ENCODE measurements at regions not wholly inside any gene's neighbourhood (a gene's known extent, or its start where the extent isn't known, plus 50 kb on each side); places are given as distances from the start of the nearest gene placed in this dataset.

GRCh38 chr7:32381024-32381601 lies 109.1 kb downstream of the LSM5 start:
- Histone ChIP-seq H3K9ac (ENCODE audit: low read depth, low read length) (no peak overlapping the region), H3K36me3 (ENCODE audit: insufficient read depth, low read length) (no peaks in the 10 kb centered on the region), H3K4me1 (ENCODE audit: insufficient read depth, low read length) (no peaks in the 10 kb centered on the region), H3K9me3 (ENCODE audit: control insufficient read depth, insufficient read depth, low read length) (no peaks in the 10 kb centered on the region)

- no peak overlapping the region for H3K9ac ChIP-seq (ENCODE audit: low read depth, low read length)
- H3K4me1 ChIP-seq (ENCODE audit: insufficient read depth, low read length), result no peaks in the 10 kb centered on the region
- H3K9me3 ChIP-seq (ENCODE audit: control insufficient read depth, insufficient read depth, low read length), result no peaks in the 10 kb centered on the region
- H3K36me3 ChIP-seq (ENCODE audit: insufficient read depth, low read length), result no peaks in the 10 kb centered on the region
Observed at GRCh38 chr7:32379510-32380112, 110.6 kb downstream of the LSM5 start.

DNA sequence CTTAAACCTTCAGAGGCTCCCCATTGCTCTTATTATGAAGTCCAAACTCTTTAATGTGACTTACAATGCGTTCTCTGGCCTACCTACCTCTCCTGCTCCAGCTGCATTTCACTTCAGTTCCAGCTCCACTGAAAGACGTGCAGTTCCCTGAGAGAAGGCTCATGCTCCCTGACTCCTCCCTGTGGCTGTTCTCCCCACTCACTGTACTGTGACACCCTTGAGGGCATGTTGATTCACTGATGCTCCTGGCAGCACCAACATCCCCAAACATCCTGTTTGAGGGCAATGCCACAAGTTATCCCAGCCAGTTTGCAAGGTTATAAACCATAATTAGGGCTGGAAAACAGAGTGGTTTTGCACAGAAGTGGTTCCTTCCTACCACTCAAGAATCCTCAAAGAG lies 111.2 kb downstream of the LSM5 start:
- no peaks in the 10 kb centered on the region for H3K4me1 ChIP-seq (ENCODE audit: insufficient read depth, low read length)

DNA sequence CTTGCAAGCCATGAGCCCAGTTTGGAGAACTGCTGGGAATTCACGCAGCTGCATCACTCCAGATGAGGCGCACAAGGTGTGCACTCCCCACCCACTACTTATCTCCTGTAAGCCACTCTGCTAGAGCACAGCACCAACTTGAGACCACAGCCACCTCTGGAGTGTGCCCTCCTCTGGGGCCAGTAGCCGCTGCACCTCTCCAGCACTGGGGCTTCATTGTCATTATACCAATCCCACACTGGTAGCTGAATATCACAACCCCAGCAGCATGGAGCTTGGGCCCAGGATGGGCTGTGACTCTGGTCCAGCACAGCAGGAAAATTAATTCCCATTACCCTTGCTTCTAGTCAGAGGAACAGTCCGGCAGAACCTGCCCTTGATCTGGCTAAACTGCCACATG lies 125.6 kb downstream of the LSM5 start:
- H3K9me3 ChIP-seq (ENCODE audit: control insufficient read depth, insufficient read depth, low read length), result no peaks in the 10 kb centered on the region
- H3K9ac ChIP-seq (ENCODE audit: low read depth, low read length), result no peak overlapping the region
- H3K36me3 ChIP-seq (ENCODE audit: insufficient read depth, low read length), result no peaks in the 10 kb centered on the region
- no peaks in the 10 kb centered on the region for H3K4me1 ChIP-seq (ENCODE audit: insufficient read depth, low read length)

More for the DNA sequence above, 111.2 kb downstream of the LSM5 start:
- Histone ChIP-seq H3K9me3 (ENCODE audit: control insufficient read depth, insufficient read depth, low read length) (no peaks in the 10 kb centered on the region), H3K9ac (ENCODE audit: low read depth, low read length) (no peak overlapping the region), H3K36me3 (ENCODE audit: insufficient read depth, low read length) (no peaks in the 10 kb centered on the region)

GRCh38 chr7:32360127-32360526 lies 130.1 kb downstream of the LSM5 start:
- Histone ChIP-seq H3K36me3 (ENCODE audit: insufficient read depth, low read length) (no peaks in the 10 kb centered on the region), H3K9me3 (ENCODE audit: control insufficient read depth, insufficient read depth, low read length) (no peaks in the 10 kb centered on the region), H3K4me1 (ENCODE audit: insufficient read depth, low read length) (no peaks in the 10 kb centered on the region), H3K9ac (ENCODE audit: low read depth, low read length) (no peak overlapping the region)

DNA sequence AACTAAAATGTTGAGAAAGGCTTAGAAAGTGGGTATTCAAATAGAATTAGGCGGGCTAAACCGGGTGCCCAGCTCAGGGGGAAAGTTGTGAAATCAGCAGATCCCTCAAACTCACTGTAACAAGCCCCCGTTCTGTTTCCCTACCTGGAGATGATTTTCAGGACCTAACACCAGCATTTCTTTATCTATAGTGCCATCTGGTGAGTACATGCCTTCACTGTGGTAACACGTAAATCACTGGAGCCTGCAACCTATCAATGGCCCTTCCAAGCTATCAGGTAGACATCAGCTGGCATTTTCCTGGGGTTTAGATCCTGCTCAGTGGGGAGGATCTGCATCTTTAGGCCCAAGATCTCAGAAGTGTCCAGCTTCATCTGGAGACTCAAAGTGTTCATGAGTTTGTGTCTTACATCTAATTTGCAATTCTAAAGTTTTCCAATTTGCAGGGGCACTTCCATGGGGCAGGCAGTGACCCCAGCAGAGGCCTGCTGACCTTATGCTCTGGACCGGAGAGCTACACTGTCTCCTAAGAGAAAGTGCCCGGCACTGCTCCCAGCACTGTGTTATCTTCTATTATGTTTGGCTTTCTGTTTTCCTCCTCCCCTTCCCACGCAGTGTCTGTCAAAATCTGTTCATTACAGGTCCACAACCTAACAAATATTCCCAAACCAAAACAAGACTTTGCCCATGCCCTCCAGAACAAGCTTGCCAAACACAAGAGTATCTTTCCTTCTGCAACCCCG lies 132.5 kb downstream of the LSM5 start:
- H3K4me1 ChIP-seq (ENCODE audit: insufficient read depth, low read length), result no peaks in the 10 kb centered on the region
- H3K9ac ChIP-seq (ENCODE audit: low read depth, low read length), result no peak overlapping the region
- no peaks in the 10 kb centered on the region for H3K36me3 ChIP-seq (ENCODE audit: insufficient read depth, low read length)
- H3K9me3 ChIP-seq (ENCODE audit: control insufficient read depth, insufficient read depth, low read length), result no peaks in the 10 kb centered on the region

DNA sequence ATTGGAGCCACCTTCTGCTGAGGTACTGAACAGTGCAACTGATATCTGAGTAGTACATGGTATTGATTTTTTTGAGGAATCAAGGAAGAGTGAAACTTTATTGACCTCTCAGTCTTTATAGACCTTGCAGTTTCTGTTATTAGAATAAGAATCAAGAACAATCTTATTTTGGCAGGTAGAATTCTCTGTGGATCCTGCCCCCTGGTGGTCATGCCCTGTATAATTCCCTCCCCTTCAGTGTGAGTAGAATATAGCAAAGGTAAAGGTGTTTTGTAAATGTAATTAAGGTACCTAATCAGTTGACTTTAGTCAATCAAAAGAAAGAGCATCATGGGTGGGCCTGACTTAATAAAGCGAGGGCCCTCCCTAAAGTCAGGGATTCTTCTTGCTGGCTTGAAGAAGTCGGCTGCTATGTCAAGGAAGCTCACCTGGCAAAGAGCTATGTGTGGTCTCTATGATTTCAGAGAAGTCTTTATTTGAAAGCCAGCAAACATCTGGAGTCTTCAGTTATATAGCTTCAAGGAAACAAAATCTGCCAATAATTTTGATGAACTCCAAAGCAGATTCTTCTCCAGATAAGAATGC lies 142.8 kb downstream of the LSM5 start:
- H3K4me1 ChIP-seq (ENCODE audit: insufficient read depth, low read length), result no peaks in the 10 kb centered on the region
- H3K9ac ChIP-seq (ENCODE audit: low read depth, low read length), result no peak overlapping the region

DNA sequence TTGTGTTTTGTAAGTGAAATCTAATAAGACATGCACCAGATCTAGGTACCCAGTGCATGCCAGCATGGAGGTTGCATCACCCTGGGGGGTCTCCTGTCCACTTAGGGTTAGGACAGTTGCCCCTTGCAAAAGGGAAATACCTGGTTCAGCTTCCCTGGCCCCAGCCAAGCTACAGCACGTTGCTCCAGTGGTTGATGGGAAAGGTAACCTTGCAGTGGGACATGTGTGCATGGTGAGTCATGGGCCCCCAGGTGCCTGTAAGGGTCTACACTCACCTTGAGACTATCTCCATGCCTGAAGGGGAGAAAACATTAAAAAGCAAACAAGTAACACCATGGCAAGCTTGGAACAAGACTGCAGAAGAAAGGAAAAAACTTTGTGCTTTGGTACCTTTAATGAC lies 143.9 kb downstream of the LSM5 start:
- Histone ChIP-seq H3K36me3 (ENCODE audit: insufficient read depth, low read length) (no peaks in the 10 kb centered on the region), H3K9me3 (ENCODE audit: control insufficient read depth, insufficient read depth, low read length) (no peaks in the 10 kb centered on the region), H3K4me1 (ENCODE audit: insufficient read depth, low read length) (no peaks in the 10 kb centered on the region), H3K9ac (ENCODE audit: low read depth, low read length) (no peak overlapping the region)

More for the DNA sequence above, 142.8 kb downstream of the LSM5 start:
- no peaks in the 10 kb centered on the region for H3K9me3 ChIP-seq (ENCODE audit: control insufficient read depth, insufficient read depth, low read length)
- H3K36me3 ChIP-seq (ENCODE audit: insufficient read depth, low read length), result no peaks in the 10 kb centered on the region

GRCh38 chr7:32336726-32337125 lies 153.5 kb downstream of the LSM5 start:
- Histone ChIP-seq H3K9me3 (ENCODE audit: control insufficient read depth, insufficient read depth, low read length) (no peaks in the 10 kb centered on the region), H3K9ac (ENCODE audit: low read depth, low read length) (no peak overlapping the region), H3K4me1 (ENCODE audit: insufficient read depth, low read length) (no peaks in the 10 kb centered on the region), H3K36me3 (ENCODE audit: insufficient read depth, low read length) (no peaks in the 10 kb centered on the region)

GRCh38 chr7:32335107-32335506 lies 155.1 kb downstream of the LSM5 start:
- Histone ChIP-seq H3K4me1 (ENCODE audit: insufficient read depth, low read length) (no peaks in the 10 kb centered on the region), H3K36me3 (ENCODE audit: insufficient read depth, low read length) (no peaks in the 10 kb centered on the region), H3K9ac (ENCODE audit: low read depth, low read length) (no peak overlapping the region), H3K9me3 (ENCODE audit: control insufficient read depth, insufficient read depth, low read length) (no peaks in the 10 kb centered on the region)

DNA sequence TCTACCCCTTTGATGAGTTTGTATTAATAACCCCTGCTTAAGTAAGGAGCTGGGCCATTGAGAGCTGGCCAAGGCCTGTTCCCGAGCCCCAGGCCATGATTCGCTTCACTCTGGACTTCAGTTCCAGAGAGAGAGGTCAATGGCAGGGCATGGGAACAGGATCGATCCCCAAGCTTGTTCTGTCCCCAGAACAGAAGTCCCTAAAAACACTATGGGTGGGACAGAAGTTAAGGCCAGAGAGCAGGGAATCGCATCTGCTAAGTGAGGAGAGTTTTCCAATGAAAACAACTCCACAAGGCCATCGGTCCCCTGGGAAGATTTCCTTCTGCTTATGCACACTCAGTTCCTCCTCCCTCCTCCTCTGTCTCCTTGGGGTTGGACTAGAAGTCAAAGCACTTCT lies 159.6 kb downstream of the LSM5 start:
- Histone ChIP-seq H3K9ac (ENCODE audit: low read depth, low read length) (no peak overlapping the region), H3K4me1 (ENCODE audit: insufficient read depth, low read length) (no peaks in the 10 kb centered on the region), H3K9me3 (ENCODE audit: control insufficient read depth, insufficient read depth, low read length) (no peaks in the 10 kb centered on the region)

GRCh38 chr7:32326078-32326477 lies 164.1 kb downstream of the LSM5 start:
- H3K9me3 ChIP-seq (ENCODE audit: control insufficient read depth, insufficient read depth, low read length), result no peaks in the 10 kb centered on the region
- H3K36me3 ChIP-seq (ENCODE audit: insufficient read depth, low read length), result no peaks in the 10 kb centered on the region
- H3K4me1 ChIP-seq (ENCODE audit: insufficient read depth, low read length), result no peaks in the 10 kb centered on the region
- no peak overlapping the region for H3K9ac ChIP-seq (ENCODE audit: low read depth, low read length)

More for the DNA sequence above, 159.6 kb downstream of the LSM5 start:
- no peaks in the 10 kb centered on the region for H3K36me3 ChIP-seq (ENCODE audit: insufficient read depth, low read length)

- Histone ChIP-seq H3K36me3 (ENCODE audit: insufficient read depth, low read length) (no peaks in the 10 kb centered on the region), H3K9me3 (ENCODE audit: control insufficient read depth, insufficient read depth, low read length) (no peaks in the 10 kb centered on the region), H3K9ac (ENCODE audit: low read depth, low read length) (no peak overlapping the region), H3K4me1 (ENCODE audit: insufficient read depth, low read length) (no peaks in the 10 kb centered on the region)
Observed at GRCh38 chr7:32323712-32324111, 166.5 kb downstream of the LSM5 start.

GRCh38 chr7:32319012-32319382 lies 171.2 kb downstream of the LSM5 start:
- no peak overlapping the region for H3K9ac ChIP-seq (ENCODE audit: low read depth, low read length)

More at GRCh38 chr7:32319012-32319382, 171.2 kb downstream of the LSM5 start:
- no peaks in the 10 kb centered on the region for H3K4me1 ChIP-seq (ENCODE audit: insufficient read depth, low read length)
- no peaks in the 10 kb centered on the region for H3K9me3 ChIP-seq (ENCODE audit: control insufficient read depth, insufficient read depth, low read length)
- no peaks in the 10 kb centered on the region for H3K36me3 ChIP-seq (ENCODE audit: insufficient read depth, low read length)
